ENCODE measurements at regions not wholly inside any gene's neighbourhood (a gene's known extent, or its start where the extent isn't known, plus 50 kb on each side); places are given as distances from the start of the nearest gene placed in this dataset.

DNA sequence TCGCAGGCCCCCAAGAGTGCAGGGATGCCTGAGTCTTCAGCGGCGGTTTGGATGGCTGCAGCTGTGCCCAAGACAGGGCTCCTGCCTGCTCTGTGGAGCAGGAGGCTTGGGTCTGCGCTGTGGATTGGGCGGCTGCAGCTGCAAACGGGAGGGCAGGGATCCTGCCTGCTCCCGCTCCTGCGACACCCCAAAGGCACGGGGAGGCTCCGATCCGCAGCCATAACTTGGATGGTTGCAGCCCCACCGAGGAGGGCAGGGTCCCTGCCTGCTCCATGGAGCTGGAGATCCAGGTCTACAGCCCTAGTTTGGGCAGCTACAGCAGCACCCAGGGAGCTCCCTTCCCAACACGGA lies 898.8 kb upstream of the NEGR1 start:
- Histone ChIP-seq H3K27me3 (replicated peaks in 1 of 2; ENCODE audit: control insufficient read depth in 2 of 2, insufficient read depth in 2 of 2, low read length in 1 of 2) (no peaks in the 10 kb centered on the region), H3K79me2 (ENCODE audit: control insufficient read depth, insufficient read depth, low read length) (no peaks in the 10 kb centered on the region), H3K4me3 (no peak overlapping the region), H3K4me2 (ENCODE audit: control insufficient read depth, insufficient read depth) (no peak overlapping the region), H2AFZ (ENCODE audit: control insufficient read depth, low read depth, low read length) (no peak overlapping the region), H4K20me1 (ENCODE audit: control insufficient read depth, insufficient read depth) (no peaks in the 10 kb centered on the region), H3K9ac (ENCODE audit: control insufficient read depth, insufficient read depth, low read length) (no peak overlapping the region), H3K36me3 (ENCODE audit: control insufficient read depth in 2 of 2, insufficient read depth in 2 of 2, low read length in 1 of 2) (no peaks in the 10 kb centered on the region), H3K9me3 (replicated peaks; ENCODE audit: control insufficient read depth, insufficient read depth, low read length) (no peaks in the 10 kb centered on the region), H3K4me1 (ENCODE audit: control insufficient read depth, insufficient read depth, low read length) (no peaks in the 10 kb centered on the region), H3K27ac (ENCODE audit: control insufficient read depth, insufficient read depth) (no peak overlapping the region)
- ChIA-PET CTCF (no interaction called here), RAD21 (ENCODE audit: unreplicated experiment) (no interaction called here), SMC1A (ENCODE audit: uncharacterized antibody, unreplicated experiment) (no interaction called here), POLR2A (no interaction called here)
- intact Hi-C loops (cut with micrococcal nuclease; ENCODE audit: unreplicated experiment) (no loop called here), in situ Hi-C loops (cut with MboI) (no loop called here)
- TF ChIP-seq BHLHE40 (IDR thresholded peaks at IDR 0.05; ENCODE audit: borderline replicate concordance in 1 of 2, low read depth in 2 of 2, low read length in 1 of 2) (no peak), RBBP5 (conservative IDR thresholded peaks at IDR 0.05) (no peak), MLLT1 (IDR thresholded peaks at IDR 0.05) (no peak), ZNF687 (IDR thresholded peaks at IDR 0.05) (no peak), ZZZ3 (IDR thresholded peaks at IDR 0.05; ENCODE audit: control insufficient read depth, insufficient read length, low read depth) (no peak)
- no peak for FAIRE-seq
- WGBS (ENCODE audit: insufficient coverage, insufficient replicate concordance, low lambda C conversion rate, missing lambda C conversion rate) = 36% methylated on average over 12 of the region's 13 CpGs
- no peak for DNase-seq (ENCODE audit: low read depth, low spot score)
- no peak for ATAC-seq
- no TSS peak for BruUV-seq (replicated peaks)
